Left lobe of liver (tissue), 2 donors: ENCODE measurements at regions not wholly inside any gene's neighbourhood (a gene's known extent, or its start where the extent isn't known, plus 50 kb on each side); places are given as distances from the start of the nearest gene placed in this dataset.

Experiments
- ATAC-seq: fragments of 200-7000 bp; cut with Tn5 transposase; one replicate; pipeline ENCODE4 v1.9.1; 2020; ENCODE audit warnings: mild to moderate bottlenecking, moderate library complexity
- DNase-seq: peaks from one replicate; pipeline ENCODE4 v3.0.0-alpha.2; 2020; ENCODE audit warnings: low spot score
- donor health status: DM: no; HTN: no; CAD: no; lungs with moderate emphysema.
- donor health status: DM: no; HTN: yes; CAD: no.

- DNase-seq (no peak), ATAC-seq (no peak)
Observed at GRCh38 chr1:11596295-11596694, 57.9 kb downstream of the FBXO2 start.

- ATAC-seq (peak; percentile 48), DNase-seq (no peak)
Observed at GRCh38 chr1:11595285-11595684, 58.9 kb downstream of the FBXO2 start.

GRCh38 chr1:11594625-11595024, 59.6 kb downstream of the FBXO2 start:
- DNase-seq (no peak), ATAC-seq (no peak)

GRCh38 chr1:11594222-11594621, 60.0 kb downstream of the FBXO2 start:
- ATAC-seq = no peak
- no peak for DNase-seq

- DNase-seq (no peak), ATAC-seq (no peak)
Observed at GRCh38 chr1:11592752-11593151, 61.5 kb downstream of the FBXO2 start.

- DNase-seq (no peak), ATAC-seq (no peak)
Observed at GRCh38 chr1:11590395-11590794, 63.8 kb downstream of the FBXO2 start.
